ENCODE measurements at regions not wholly inside any gene's neighbourhood (a gene's known extent, or its start where the extent isn't known, plus 50 kb on each side); places are given as distances from the start of the nearest gene placed in this dataset.
A peak's percentile ranks its signal among the peaks of the same experiment; 100 is the strongest.

DNA sequence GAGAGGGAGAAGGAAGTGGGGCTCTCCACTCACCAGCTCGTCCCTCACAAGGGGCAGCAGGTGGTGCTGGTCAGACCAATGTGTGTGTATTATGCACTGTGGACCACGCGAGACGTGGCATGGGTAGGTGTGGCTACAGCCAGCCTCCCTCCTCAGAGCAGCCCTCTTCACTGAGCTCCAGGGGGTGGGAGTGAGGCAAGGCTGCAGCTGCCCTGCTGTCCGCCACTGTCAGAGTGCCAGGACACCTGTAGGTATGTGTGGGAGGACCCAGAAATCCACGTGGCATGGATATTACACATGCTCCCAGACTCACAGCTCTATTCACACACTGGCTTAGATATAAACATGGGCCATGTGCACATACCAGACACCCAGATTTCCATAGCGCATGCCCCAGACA, 90.3 kb downstream of the VEGFA start:
- no peaks in the 10 kb centered on the region for H3K23me2 ChIP-seq (ENCODE audit: insufficient read length, low read depth, low read length, poor library complexity, severe bottlenecking)
- H2BK20ac ChIP-seq (ENCODE audit: low read depth, low read length, poor library complexity, severe bottlenecking): no peak overlapping the region
- no peak overlapping the region for H2BK5ac ChIP-seq (ENCODE audit: insufficient read length, low read length)
- H3T11ph ChIP-seq (ENCODE audit: low read length): no peak overlapping the region
- Mint-ChIP-seq H3K4me3 (no peak overlapping the region), H3K27me3 (ENCODE audit: low read depth) (peaks cover 3% of the 10 kb centered on the region; the same call in 1 of the 2 replicates), H3K36me3 (ENCODE audit: insufficient read depth in 1 of 3, low read depth in 3 of 3) (no peaks in the 10 kb centered on the region), H3K27ac (0 out of 7 replicates have a peak overlapping the region, but pooled peaks of 1 of the 3 experiments have one; percentile 12), H3K4me1 (peaks cover 18 to 30% of the 10 kb centered on the region in 2 experiments), H3K9me3 (no peaks in the 10 kb centered on the region; a peak in 1 of 5 replicates)
- no peak overlapping the region for H3K14ac ChIP-seq (ENCODE audit: insufficient read depth, low read length)
- no peak overlapping the region for H3K4ac ChIP-seq (ENCODE audit: low read depth, low read length)
- no peaks in the 10 kb centered on the region for H3K4me1 ChIP-seq (ENCODE audit: insufficient read depth, low read length)
- H2BK15ac ChIP-seq (ENCODE audit: low read depth, low read length): no peak overlapping the region
- DNase-seq: no peak
- H3K23ac ChIP-seq (ENCODE audit: insufficient read length, low read depth, low read length): no peak overlapping the region
- H4K20me1 ChIP-seq (ENCODE audit: control insufficient read depth, insufficient read depth, insufficient read length): no peaks in the 10 kb centered on the region
- H3K27me3 ChIP-seq (ENCODE audit: insufficient read depth, low read length): no peaks in the 10 kb centered on the region
- no peak overlapping the region for H4K91ac ChIP-seq (ENCODE audit: insufficient read length, low read depth, low read length)
- no peak overlapping the region for H2BK120ac ChIP-seq (ENCODE audit: low read depth, low read length, poor library complexity, severe bottlenecking)
- H4K8ac ChIP-seq (replicated peaks; ENCODE audit: insufficient read length, low read depth, low read length): no peak overlapping the region
- H3K27ac ChIP-seq (ENCODE audit: insufficient read length, low read depth, low read length): no peak overlapping the region
- H3K56ac ChIP-seq (ENCODE audit: insufficient read length, low read depth, low read length): no peak overlapping the region
- no CpG with 5 or more reads among the region's 7 CpGs for WGBS (ENCODE audit: extremely low coverage, insufficient read length, low lambda C conversion rate)
- no peaks in the 10 kb centered on the region for H3K79me2 ChIP-seq (ENCODE audit: insufficient read depth, low read length)
- no peak overlapping the region for H3K4me2 ChIP-seq (ENCODE audit: insufficient read depth, insufficient read length, low read length)
- H2BK12ac ChIP-seq (ENCODE audit: insufficient read length, low read depth, low read length): no peak overlapping the region
- H3K9me3 ChIP-seq (ENCODE audit: control insufficient read depth, low read depth, low read length): no peaks in the 10 kb centered on the region
- H2AK5ac ChIP-seq (ENCODE audit: insufficient read length, low read length): no peak overlapping the region
- TF ChIP-seq, protein P1, sequence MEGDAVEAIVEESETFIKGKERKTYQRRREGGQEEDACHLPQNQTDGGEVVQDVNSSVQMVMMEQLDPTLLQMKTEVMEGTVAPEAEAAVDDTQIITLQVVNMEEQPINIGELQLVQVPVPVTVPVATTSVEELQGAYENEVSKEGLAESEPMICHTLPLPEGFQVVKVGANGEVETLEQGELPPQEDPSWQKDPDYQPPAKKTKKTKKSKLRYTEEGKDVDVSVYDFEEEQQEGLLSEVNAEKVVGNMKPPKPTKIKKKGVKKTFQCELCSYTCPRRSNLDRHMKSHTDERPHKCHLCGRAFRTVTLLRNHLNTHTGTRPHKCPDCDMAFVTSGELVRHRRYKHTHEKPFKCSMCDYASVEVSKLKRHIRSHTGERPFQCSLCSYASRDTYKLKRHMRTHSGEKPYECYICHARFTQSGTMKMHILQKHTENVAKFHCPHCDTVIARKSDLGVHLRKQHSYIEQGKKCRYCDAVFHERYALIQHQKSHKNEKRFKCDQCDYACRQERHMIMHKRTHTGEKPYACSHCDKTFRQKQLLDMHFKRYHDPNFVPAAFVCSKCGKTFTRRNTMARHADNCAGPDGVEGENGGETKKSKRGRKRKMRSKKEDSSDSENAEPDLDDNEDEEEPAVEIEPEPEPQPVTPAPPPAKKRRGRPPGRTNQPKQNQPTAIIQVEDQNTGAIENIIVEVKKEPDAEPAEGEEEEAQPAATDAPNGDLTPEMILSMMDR (conservative IDR thresholded peaks at IDR 0.05): no peak
- no peaks in the 10 kb centered on the region for H3K79me1 ChIP-seq (ENCODE audit: insufficient read depth, low read depth, low read length, poor library complexity, severe bottlenecking)
- H3K18ac ChIP-seq (ENCODE audit: insufficient read length, low read depth, low read length): no peak overlapping the region
- no peak overlapping the region for H3K9ac ChIP-seq (ENCODE audit: extremely low read depth, insufficient read length, low read length)
- H4K5ac ChIP-seq (ENCODE audit: insufficient read length, low read depth, low read length): no peak overlapping the region
- H2AFZ ChIP-seq (ENCODE audit: low read length): no peak overlapping the region
